NCI-H2107 treated with DMSO at 0.1 percent for 48 hours (cell line): ENCODE measurements at regions not wholly inside any gene's neighbourhood (a gene's known extent, or its start where the extent isn't known, plus 50 kb on each side); places are given as distances from the start of the nearest gene placed in this dataset.

Experiments used
- DNase-seq: peaks from one replicate; lab custom pipeline; 2025; ENCODE audit not compliant: unreplicated experiment; lab: John Stamatoyannopoulos, UW

DNA sequence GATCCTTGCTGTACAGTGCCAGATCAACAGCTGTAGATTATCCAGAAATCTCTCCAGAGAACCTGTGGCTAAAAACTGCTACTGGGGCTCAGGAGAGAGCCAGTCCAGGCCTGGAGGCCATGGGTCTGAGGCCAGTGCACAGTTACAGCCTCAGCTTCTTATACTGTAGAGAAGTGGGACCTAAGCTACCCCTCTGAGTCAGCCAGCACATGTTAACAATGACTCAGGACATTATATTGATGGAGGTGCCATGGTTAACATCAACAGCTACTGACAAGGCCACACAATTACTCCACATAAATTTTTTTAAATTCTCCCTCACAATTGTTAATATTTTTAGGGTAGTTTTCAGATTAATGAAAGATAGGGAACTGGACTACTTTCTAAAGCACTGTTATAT lies 138.5 kb downstream of the RBM26 start:
- DNase-seq = no peak

DNA sequence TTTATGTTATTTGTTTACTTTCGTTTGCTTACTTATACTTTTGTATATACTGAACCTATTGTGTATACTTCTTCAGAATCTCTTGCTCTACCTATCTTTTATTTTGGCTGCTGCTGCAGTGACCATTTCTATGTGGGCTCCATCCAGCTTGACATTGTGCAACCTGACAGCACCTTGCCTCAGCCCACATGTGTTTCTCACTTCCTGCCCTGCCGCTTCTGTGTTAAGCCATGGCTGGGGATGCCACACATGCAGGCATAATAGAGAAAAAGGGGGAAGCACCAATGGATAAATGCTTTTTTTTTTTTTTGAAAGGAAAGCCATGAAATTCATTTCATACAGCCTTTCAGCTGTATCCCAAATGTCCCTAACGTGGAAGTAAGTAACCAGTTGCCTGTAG lies 147.6 kb downstream of the RBM26 start:
- no peak for DNase-seq

DNA sequence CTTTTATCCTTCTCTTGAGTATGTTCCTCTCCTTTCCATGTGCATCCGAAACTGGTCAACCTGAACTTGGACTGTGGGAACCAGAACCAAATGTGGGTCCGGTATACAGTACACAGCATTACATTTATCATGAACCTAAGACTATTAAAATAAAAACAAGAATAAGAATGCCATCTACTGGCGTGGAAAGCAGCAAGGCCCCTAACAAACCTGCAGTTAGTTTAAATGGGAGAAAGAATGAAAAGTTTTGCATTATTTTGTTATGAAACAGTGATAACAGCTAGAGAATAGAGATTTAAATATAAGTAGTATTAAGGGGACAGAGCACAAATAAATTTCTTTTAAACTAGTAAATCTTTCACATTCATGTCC lies 159.5 kb downstream of the RBM26 start:
- DNase-seq = peak; percentile 71

DNA sequence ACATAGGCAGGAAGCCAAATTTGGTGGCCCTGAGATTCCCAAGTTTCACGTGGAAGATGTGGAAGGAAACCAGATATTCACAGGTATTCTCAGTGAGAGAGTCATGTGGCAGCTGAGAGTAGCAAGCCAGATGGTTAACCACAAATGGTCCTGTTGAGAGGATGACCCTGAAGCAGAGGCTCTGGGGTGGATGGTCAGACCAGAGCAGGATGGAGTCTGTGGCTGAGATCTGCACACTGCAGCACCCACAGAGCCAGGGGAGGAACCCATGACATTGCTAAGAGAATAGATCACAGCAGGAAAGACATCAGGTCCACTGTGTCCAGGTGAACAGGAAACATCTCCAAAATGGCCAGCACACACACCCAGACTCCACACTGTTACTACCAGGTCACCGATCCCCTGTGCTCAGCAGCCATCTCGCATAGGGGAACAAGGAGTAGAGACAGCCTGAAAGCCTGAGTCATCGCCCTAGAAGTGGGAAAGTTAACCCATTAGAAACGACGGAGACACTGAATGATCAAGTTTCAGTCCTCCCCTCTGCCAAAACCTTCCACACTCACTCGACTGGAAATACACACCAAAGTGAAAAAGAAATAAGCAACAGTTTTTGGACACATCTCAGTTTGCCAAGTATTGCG lies 160.0 kb downstream of the RBM26 start:
- DNase-seq = peak; percentile 71

DNA sequence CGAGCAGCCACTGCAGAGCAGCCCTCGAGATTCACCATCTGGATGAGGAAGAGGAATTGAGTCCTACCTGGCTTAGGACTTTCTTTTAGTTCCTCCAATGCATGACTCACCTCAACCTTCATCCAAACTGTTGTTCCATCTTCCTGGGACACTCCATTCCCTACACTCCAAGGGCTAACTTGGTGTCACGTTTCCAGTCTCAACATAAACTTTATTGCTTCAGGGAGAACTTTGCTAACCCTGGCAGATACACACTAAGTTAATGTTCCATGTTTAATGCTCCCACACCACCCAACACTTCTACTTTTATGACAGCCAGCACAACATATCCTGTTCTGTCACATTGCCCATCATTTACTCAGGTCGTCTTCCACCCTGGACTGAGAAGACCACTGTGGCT lies 164.4 kb downstream of the RBM26 start:
- DNase-seq = no peak

GRCh38 chr13:79237981-79238380 lies 168.1 kb downstream of the RBM26 start:
- DNase-seq = no peak

- no peak for DNase-seq
Measured at GRCh38 chr13:79231887-79232286, 174.2 kb downstream of the RBM26 start.

GRCh38 chr13:79229761-79230160 lies 176.3 kb downstream of the RBM26 start:
- DNase-seq = no peak

DNA sequence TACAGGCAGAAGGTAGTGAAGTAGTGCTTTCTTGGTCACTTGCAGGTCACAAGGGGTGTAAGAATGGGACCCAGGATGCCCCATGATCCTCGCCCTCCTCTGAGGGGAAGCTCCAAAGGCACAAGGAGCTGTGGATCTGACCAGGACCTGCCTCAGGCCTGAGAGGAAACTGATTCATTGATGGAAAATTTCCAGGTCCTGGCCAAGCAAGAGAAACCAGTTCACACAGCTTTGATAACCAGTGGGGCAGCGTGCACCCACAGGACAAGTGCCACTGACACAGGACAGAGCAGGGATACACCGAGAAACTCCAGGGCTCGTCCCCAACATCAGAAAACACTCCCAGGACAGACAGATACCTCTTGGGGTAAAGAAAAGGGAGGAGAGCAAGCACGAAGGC lies 177.1 kb downstream of the RBM26 start:
- no peak for DNase-seq

GRCh38 chr13:79227418-79227817 lies 178.6 kb downstream of the RBM26 start:
- peak; percentile 39 for DNase-seq

DNA sequence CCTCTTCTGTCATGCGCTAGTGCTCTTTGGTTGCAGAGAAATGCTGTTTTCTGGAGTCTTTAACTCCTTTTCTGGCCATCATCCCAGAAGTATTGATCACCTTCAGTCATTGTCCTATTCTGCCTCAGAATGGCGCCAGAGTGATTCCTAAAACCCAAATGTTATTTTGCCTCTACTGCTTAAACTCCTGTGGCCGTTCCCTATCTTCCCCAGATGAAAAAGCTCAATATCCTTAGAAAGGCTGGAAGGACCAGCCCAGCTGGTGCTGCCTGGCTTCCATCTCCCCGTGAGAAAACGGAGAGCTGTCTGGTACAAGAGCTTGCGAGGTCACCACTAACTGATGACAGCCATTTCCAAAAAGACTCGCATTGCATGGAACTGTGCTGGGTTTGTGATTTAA lies 179.1 kb downstream of the RBM26 start:
- DNase-seq = peak; percentile 40

- no peak for DNase-seq
Measured at GRCh38 chr13:79226250-79226649, 179.8 kb downstream of the RBM26 start.

DNA sequence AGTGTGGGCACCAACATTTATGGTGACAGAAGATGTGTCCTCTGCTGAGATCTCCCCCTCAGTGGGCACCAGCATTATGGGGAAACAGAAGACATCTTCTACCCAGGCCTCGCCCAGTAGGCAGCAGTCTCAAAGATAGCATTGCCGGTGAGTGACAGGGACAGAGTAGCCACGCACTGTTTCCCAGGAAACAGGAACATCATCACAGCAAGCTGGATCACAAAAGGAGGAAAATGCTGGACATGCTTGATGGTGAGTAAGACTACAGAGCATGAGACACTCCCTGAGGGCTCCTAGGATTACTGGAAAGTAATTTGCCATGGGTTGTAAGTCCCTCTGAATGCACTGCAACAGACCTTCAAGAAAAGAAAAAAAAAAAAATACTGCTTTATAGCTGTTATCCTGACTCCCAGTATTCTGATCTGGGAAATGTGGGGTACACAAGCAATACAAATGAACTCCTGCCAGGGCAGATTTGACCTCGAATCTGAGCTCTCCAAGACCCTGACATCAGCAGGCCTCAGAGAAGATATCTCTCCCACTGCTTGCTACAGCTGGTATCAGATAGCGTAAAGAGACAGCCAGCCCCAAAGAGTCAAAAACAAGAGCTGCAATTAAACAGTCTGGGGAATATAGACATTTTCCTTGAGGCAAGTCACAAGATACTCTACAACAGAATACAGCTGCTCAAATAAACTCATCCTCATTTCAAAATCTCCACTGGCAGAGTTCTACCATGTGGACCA lies 180.4 kb downstream of the RBM26 start:
- DNase-seq = no peak

GRCh38 chr13:79222427-79223205 lies 183.4 kb downstream of the RBM26 start:
- DNase-seq = no peak

DNA sequence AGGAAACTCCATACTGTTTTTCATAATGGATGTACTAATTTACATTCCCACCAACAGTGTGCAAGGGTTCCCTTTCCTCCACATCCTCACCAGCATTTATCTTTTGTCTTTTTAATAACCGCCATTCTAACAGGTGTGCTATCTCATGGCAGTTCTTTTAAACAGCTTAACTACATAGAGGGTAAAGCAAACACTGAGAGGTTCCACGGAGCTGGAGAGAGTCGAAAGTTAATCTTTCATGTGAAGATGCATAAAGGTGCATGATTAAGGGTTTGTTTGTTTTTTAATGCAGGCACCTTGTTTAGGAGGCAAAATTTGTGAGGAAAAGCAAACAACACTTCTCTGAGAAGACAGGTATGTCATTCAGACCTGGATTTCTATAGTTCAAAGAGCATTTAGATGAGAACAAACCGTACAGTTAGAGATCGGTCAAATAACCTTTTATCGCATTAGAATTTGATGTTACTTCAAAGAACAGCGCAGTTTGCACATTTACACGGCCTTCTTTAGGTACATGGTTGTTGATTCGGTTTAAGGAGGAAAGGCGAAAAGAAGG lies 193.9 kb downstream of the RBM26 start:
- peak; percentile 55 for DNase-seq

DNA sequence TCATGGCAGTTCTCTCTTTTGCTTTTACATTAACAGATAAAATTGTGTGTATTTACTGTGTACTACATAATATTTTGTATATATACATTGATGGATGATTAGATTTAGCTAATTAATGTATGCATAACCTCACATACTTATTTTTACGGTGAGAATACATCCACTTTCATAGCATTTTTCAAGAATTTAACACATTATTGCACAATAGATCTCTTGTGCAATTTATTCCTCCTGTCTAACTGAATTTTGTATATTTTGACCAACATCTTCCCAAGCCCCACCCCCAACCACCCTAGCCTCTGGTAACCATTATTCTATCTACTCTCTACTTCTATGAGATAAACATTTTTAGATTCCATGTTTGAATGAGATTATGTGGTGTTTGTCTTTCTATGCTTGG lies 194.7 kb downstream of the RBM26 start:
- DNase-seq = no peak

GRCh38 chr13:79197933-79198332 lies 208.1 kb downstream of the RBM26 start:
- no peak for DNase-seq

DNA sequence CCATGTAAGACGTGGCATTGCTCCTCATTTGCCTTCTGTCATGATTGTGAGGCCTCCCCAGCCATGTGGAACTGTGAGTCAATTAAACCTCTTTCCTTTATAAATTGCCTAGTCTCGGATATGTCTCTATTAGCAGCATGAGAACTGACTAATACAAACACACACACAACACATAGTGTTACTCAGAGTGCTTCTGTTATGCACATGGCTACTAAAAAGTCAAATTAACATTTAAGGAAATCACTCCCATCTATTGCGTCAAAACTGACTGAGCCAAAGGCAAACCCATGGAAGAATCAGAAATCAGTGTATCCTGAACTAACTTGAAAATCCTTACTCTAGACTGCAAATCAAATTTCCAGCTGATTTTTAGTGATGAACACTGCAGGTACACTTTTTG lies 209.2 kb downstream of the RBM26 start:
- DNase-seq = no peak

- no peak for DNase-seq
Measured at GRCh38 chr13:79196366-79196765, 209.7 kb downstream of the RBM26 start.

DNA sequence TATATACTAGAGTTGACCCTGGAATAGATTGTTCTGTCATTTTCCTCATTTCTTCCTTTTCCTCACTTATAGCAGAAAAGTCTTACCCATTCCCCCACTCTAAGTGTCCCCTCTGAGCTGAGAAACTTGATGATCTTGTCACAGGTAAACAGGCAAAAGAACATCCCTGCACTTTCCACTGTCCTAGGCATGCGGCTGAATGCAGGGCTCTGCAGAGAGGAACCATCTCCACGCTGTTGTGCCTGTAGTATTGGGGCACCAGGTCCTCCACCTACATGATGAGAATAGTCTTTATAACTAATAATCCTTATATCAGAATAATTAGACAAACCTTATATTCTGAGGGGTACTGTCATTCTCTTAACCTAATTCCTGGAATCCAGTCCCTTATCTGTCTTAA lies 211.3 kb downstream of the RBM26 start:
- DNase-seq = no peak

- DNase-seq = no peak
Measured at GRCh38 chr13:79194272-79194671, 211.8 kb downstream of the RBM26 start.

- no peak for DNase-seq
Measured at GRCh38 chr13:79191501-79191900, 214.6 kb downstream of the RBM26 start.
